T-helper 17 cell (primary cell): ENCODE measurements at regions not wholly inside any gene's neighbourhood (a gene's known extent, or its start where the extent isn't known, plus 50 kb on each side); places are given as distances from the start of the nearest gene placed in this dataset.

Experiments
- ATAC-seq: fragments of 150-1000 bp; cut with Tn5 transposase; 2 replicates; pipeline ENCODE4 v1.10.0; 2021; ENCODE audit warnings: mild to moderate bottlenecking, moderate library complexity
- DNase-seq, 3 donors: peaks; one replicate each; pipeline versions ENCODE4 v3.0.0 to v3.0.0-alpha.2; 2020 to 2021
- H3K9me3 ChIP-seq: one replicate; pipeline ENCODE4 v1.7.0; 2013; ENCODE audit warnings: low read length, mild to moderate bottlenecking; ENCODE audit not compliant: control insufficient read depth, poor library complexity, severe bottlenecking
- H3K27ac Mint-ChIP-seq: one replicate; pipeline ENCODE4 v1.8.0; 2022; ENCODE audit warnings: mild to moderate bottlenecking, moderate library complexity, mixed read lengths
- H3K27me3 Mint-ChIP-seq: one replicate; pipeline ENCODE4 v1.8.0; 2022; ENCODE audit warnings: mixed read lengths
- H3K36me3 Mint-ChIP-seq: one replicate; pipeline ENCODE4 v1.8.0; 2022; ENCODE audit warnings: low read depth, mixed read lengths
- H3K4me1 Mint-ChIP-seq: one replicate; pipeline ENCODE4 v1.8.0; 2022; ENCODE audit warnings: mild to moderate bottlenecking, mixed read lengths
- H3K4me3 Mint-ChIP-seq: one replicate; pipeline ENCODE4 v1.8.0; 2022; ENCODE audit warnings: mild to moderate bottlenecking, moderate library complexity, mixed read lengths

DNA sequence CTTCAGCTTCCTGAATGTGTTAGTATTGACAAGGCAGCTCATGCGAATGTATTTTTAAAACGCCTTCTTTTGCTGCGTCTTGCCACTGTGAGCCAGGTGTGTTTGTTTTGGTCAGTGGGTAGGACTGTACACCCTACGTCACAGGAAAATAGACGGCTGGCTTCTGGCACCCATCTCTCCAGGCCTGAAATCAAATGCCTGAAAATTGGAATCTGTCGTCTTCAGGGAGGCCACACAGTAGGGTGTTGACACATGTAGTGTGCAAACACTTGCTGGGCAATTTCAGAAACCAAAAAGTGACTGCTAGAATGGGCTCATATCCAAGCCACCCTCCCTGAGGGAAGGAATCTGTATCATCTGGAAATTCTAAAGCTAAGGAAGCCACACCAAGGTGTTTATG, 209.3 kb downstream of the TTC8 start:
- Mint-ChIP-seq H3K4me1 (peaks cover 2% of the 10 kb centered on the region), H3K27ac (no peak overlapping the region), H3K27me3 (peaks cover 70% of the 10 kb centered on the region), H3K4me3 (no peak overlapping the region), H3K36me3 (peaks cover 8% of the 10 kb centered on the region)
- DNase-seq: no peak
- ATAC-seq: no peak
- no peaks in the 10 kb centered on the region for H3K9me3 ChIP-seq

DNA sequence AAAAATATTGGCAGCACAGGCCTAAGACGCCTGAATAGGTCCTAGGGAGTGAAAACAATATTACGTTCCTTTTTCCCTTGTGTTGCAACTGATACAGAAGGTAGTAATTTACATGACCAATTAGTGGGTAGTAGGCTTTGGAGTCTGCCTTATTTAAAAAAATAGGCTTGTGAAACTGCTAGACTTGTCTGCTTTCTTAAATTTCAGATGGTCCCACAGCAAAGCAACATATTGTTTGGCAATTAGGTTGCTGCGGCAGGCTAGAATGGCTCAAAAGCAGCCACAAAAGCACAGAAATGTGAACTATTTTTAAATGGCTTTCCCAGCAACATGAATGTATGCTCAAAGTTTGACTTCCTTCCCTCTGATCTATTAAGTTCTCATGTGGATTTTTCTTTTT, 211.9 kb downstream of the TTC8 start:
- Mint-ChIP-seq H3K4me1 (peaks cover 5% of the 10 kb centered on the region), H3K4me3 (no peak overlapping the region), H3K27me3 (peaks cover 54% of the 10 kb centered on the region), H3K27ac (no peak overlapping the region), H3K36me3 (peaks cover 2% of the 10 kb centered on the region)
- no peaks in the 10 kb centered on the region for H3K9me3 ChIP-seq
- DNase-seq (no peak), ATAC-seq (no peak)

DNA sequence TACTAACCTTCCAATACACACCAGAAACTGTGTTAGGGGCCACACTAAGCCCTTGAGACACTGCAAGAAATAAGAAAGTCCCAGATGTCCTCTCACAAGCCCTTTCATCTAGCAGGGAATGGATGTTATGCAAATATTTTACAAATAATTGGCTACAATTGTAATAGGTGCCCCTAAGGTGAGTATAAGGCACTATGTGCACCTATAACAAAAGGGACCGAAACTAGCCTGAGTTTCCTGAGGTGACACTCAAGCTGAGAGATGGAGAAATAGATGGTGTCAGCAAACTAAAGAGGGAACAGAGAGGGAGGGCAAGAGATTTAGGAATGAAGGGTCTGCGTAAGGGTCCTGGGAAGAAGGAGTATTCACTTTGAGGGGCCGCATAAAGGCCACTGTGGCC, 212.6 kb downstream of the TTC8 start:
- Mint-ChIP-seq H3K27ac (no peak overlapping the region), H3K4me1 (peaks cover 5% of the 10 kb centered on the region)

DNA sequence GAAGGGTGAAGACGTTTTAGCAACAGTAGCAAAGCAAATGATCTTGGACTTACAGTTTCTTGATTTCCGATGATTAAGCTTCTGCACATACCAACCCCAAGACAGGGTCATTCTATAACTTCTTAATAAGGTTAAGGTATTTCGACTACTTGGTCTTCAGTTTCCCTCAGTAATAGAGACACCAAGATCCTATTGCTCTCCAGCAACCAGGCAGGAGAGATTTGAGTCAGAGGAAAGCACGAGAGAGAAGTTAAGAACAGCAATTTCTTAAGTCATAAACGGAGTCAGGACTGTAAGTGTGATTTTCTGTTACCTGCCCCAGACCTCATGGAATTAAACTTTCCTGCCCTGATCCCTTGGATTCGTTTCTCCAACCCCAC, 215.6 kb downstream of the TTC8 start:
- Mint-ChIP-seq H3K4me3 (no peak overlapping the region), H3K27me3 (peaks cover 43% of the 10 kb centered on the region), H3K36me3 (peaks cover 5% of the 10 kb centered on the region), H3K4me1 (peaks cover 5% of the 10 kb centered on the region), H3K27ac (peak overlapping the region; percentile 41)
- no peaks in the 10 kb centered on the region for H3K9me3 ChIP-seq
- no peak for DNase-seq
- ATAC-seq: no peak

More for the DNA sequence above, 212.6 kb downstream of the TTC8 start:
- no peaks in the 10 kb centered on the region for H3K9me3 ChIP-seq
- no peak for DNase-seq
- H3K27me3 Mint-ChIP-seq: peaks cover 54% of the 10 kb centered on the region
- H3K36me3 Mint-ChIP-seq: peaks cover 2% of the 10 kb centered on the region
- ATAC-seq: no peak
- no peak overlapping the region for H3K4me3 Mint-ChIP-seq

DNA sequence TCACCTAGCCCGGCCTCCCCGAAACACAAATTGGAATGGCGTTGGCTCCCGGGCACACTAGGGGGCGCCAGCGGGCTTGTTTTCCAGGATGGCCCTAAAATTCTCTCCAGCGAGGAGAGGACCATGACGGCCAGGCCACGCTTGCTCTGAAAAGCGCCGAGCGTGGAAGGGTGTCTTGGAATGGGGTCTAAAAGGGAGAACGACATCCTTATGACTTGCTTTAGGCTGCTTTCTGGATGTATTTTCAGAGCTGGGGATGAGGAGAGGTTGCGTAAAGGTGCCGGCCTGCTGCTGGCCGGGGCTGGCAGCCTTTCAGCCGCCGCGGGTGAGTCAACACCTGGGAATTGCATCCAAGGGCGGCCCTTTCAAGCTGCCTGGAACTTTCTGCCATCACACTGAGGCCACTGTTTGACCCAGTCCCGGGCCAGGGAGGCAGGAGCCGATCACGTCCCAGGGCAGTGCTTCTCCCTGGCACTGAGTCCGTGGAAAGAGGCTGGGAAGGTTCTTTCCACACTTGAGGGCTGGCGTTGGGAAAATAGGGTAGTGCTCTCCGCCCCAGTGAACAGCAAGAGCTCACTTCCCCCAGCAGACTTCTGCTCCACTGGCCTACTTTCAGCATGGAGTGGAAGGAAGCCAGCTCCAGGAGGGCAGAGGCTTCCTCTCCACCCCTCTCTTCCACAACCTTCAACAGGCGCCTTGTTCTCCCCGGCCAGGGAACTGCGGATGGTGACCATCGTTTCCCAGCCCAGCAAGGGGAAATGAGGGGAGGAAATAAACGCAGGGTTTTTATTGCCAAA, 216.2 kb downstream of the TTC8 start:
- Mint-ChIP-seq H3K27ac (peak overlapping the region; percentile 41), H3K4me3 (peak overlapping the region; percentile 50), H3K27me3 (peaks cover 37% of the 10 kb centered on the region), H3K36me3 (peaks cover 5% of the 10 kb centered on the region), H3K4me1 (peaks cover 5% of the 10 kb centered on the region)
- ATAC-seq (peak; percentile 68), DNase-seq (peak; percentile 53 to 71 (median 57))
- H3K9me3 ChIP-seq: no peaks in the 10 kb centered on the region

DNA sequence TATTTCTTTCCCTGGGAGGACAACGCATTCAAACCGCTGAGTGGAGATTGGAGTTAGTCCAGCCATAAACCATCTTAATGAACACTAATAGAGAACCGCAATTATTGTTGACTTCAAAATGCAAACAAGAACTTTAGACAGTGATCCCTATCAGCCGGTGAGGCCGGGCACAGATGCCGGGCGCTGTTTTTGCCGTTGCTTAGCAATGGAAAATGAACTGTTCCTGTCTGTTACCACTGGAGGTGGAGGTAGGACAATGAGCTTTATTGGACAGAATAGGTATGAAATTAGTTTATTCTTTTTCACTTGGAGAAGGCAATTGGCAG, 216.8 kb downstream of the TTC8 start:
- H3K4me3 Mint-ChIP-seq: no peak overlapping the region

DNA sequence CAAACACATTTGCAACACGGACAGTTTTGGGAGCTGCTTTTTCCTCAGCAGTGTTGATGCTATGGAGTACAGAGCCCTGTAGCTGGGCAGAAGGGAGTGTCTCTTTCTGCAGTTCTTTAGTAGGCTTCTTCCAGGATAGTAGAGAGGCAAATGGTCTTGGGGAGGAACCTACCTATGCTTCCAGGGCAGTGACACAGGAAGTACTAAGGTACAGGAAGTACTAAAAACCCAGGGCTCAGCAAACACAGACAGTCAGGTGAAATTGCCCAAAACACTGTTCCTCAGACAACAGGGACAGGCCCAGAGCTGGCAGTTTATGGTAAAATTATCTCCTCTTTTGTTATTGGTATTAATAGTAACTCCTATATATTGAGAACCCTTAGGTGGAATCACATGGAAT, 217.6 kb downstream of the TTC8 start:
- Mint-ChIP-seq H3K4me3 (no peak overlapping the region), H3K27ac (no peak overlapping the region), H3K27me3 (peaks cover 35% of the 10 kb centered on the region), H3K4me1 (peaks cover 5% of the 10 kb centered on the region), H3K36me3 (peaks cover 5% of the 10 kb centered on the region)
- no peaks in the 10 kb centered on the region for H3K9me3 ChIP-seq
- no peak for DNase-seq
- no peak for ATAC-seq

More for the DNA sequence above, 216.8 kb downstream of the TTC8 start:
- DNase-seq: no peak
- H3K4me1 Mint-ChIP-seq: peaks cover 5% of the 10 kb centered on the region
- no peak for ATAC-seq
- H3K27ac Mint-ChIP-seq: no peak overlapping the region
- peaks cover 34% of the 10 kb centered on the region for H3K27me3 Mint-ChIP-seq
- H3K9me3 ChIP-seq: no peaks in the 10 kb centered on the region
- peaks cover 5% of the 10 kb centered on the region for H3K36me3 Mint-ChIP-seq

DNA sequence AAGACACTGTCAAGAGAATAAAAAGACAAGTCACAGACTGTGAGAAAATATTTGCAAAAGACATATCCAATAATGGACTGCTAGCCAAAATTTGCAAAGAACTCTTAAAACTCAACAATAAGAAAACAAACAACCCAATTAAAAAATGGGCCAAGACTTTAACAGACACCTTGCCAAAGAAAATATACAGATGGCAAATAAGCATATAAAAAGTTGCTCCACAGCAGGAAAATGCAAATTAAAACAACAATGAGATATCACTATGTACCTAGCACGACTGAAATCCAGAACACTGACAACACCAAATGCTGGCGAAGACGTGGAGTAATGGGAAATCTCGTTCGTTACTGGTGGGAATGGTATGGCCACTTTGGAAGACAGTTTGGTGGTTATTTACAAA, 228.9 kb downstream of the TTC8 start:
- Mint-ChIP-seq H3K27ac (no peak overlapping the region), H3K4me1 (peaks cover 4% of the 10 kb centered on the region), H3K27me3 (no peaks in the 10 kb centered on the region), H3K36me3 (no peaks in the 10 kb centered on the region), H3K4me3 (no peak overlapping the region)
- no peak for ATAC-seq
- no peak for DNase-seq
- H3K9me3 ChIP-seq: no peaks in the 10 kb centered on the region

DNA sequence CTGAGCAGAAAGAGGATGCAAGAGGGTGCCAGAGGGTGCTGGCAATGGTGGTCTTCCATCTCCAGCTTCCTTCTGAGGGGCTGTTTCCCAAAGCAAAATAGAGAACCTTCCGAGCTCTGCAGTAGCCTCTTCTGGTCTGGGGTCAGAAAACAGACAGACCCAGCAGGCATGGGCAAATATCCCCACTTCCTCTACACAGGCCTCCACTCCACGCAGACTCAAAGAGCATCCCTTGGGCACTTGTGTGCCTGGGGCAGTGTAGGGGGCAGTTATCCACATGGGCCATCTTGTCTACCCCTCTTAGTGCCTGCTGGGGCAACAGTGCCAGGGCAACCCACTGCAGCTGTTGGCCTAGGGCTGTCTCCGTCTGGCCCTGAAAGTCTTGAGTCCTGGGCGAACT, 231.9 kb downstream of the TTC8 start:
- no peak overlapping the region for H3K4me3 Mint-ChIP-seq
- H3K27ac Mint-ChIP-seq: no peak overlapping the region
- no peaks in the 10 kb centered on the region for H3K9me3 ChIP-seq
- H3K4me1 Mint-ChIP-seq: peaks cover 4% of the 10 kb centered on the region
- no peaks in the 10 kb centered on the region for H3K27me3 Mint-ChIP-seq
- DNase-seq: no peak
- no peak for ATAC-seq
- H3K36me3 Mint-ChIP-seq: peaks cover 3% of the 10 kb centered on the region

DNA sequence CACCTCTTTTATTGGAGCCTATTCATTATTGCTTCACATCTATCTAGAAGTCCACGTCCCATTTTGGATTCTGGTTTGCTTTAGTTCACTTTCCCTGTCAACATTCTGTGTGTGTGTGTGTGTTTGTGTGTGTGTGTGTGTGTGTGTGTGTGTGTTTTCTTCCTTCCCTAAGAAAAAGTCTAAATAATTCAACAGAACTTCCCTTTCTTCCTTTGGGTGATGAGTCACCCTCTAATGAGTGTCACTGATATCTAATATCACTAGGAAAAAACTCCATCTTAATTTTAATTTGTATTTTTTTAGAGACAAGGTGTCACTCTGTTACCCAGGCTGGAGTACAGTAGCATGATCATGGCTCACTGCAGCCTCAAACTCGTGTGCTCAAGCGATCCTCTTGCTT, 234.2 kb downstream of the TTC8 start:
- ATAC-seq: no peak
- no peaks in the 10 kb centered on the region for H3K9me3 ChIP-seq
- DNase-seq: no peak
- Mint-ChIP-seq H3K4me1 (peaks cover 7% of the 10 kb centered on the region), H3K4me3 (no peak overlapping the region), H3K36me3 (peaks cover 3% of the 10 kb centered on the region), H3K27ac (no peak overlapping the region), H3K27me3 (peaks cover 9% of the 10 kb centered on the region)

DNA sequence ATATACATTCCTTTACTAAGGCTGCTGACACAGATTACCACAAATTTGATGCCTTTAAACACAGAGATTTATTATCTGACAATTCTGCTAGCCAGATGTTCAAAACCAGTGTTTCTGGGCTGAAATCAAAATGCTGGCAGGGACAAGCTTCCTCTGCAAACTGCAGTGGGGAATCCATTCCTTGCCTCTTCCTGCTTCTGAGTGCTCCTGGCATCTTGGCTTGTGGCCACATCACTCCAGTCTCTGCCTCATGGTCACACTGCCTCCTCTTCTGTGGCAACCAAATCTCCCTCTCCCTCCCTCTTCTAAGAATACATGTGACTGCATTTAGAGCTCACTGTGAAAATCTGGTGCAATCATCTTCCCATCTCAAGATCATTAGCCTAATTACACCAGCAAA, 235.7 kb downstream of the TTC8 start:
- peaks cover 7% of the 10 kb centered on the region for H3K4me1 Mint-ChIP-seq
- no peaks in the 10 kb centered on the region for H3K9me3 ChIP-seq
- H3K27me3 Mint-ChIP-seq: peaks cover 16% of the 10 kb centered on the region

DNA sequence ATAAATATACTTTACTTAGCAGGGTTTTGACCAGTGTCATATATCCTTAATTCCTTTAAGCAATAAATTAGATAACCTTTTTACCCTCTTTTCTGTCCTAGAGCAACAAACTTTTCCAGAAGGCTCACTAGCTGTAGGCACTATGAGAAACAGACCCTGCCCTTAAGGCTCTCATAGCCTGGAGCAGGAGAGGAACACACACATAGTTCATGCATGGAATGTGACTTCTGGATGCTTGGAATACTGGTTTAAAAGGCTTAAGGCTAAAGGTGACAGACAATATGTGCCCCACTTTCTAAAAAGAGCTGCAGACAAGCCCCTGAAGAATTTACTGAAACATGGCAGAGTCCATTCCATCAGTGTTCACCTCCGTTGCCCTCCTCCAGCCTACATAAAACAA, 237.2 kb downstream of the TTC8 start:
- Mint-ChIP-seq H3K36me3 (peaks cover 3% of the 10 kb centered on the region), H3K27ac (no peak overlapping the region), H3K27me3 (peaks cover 16% of the 10 kb centered on the region), H3K4me3 (no peak overlapping the region), H3K4me1 (peaks cover 6% of the 10 kb centered on the region)
- no peaks in the 10 kb centered on the region for H3K9me3 ChIP-seq
- DNase-seq (no peak), ATAC-seq (no peak)

More for the DNA sequence above, 235.7 kb downstream of the TTC8 start:
- no peak for ATAC-seq
- DNase-seq: no peak
- no peak overlapping the region for H3K27ac Mint-ChIP-seq
- no peak overlapping the region for H3K4me3 Mint-ChIP-seq
- H3K36me3 Mint-ChIP-seq: peaks cover 3% of the 10 kb centered on the region

DNA sequence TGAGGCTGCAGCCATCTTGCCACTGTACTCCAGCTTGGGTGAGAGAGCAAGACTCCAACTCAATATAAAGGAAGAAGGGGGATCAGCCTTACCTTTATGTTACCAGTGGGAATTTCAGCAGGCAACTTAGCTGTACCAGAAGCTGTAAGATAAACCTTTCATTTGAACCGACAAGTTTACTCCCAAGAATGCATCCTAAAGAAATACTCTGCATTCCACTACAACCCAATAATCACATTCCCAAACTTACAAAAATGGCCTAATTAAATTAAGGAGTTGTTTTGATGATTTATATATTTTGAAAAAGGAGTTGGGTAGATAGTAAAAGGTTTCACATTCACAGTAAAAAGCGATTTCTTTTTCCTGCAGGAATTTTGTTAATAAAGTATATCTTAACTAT, 241.4 kb downstream of the TTC8 start:
- no peak for ATAC-seq
- H3K27ac Mint-ChIP-seq: no peak overlapping the region
- H3K4me1 Mint-ChIP-seq: peaks cover 17% of the 10 kb centered on the region
- no peaks in the 10 kb centered on the region for H3K36me3 Mint-ChIP-seq
- peaks cover 36% of the 10 kb centered on the region for H3K27me3 Mint-ChIP-seq
- no peaks in the 10 kb centered on the region for H3K9me3 ChIP-seq
- no peak overlapping the region for H3K4me3 Mint-ChIP-seq
- no peak for DNase-seq

DNA sequence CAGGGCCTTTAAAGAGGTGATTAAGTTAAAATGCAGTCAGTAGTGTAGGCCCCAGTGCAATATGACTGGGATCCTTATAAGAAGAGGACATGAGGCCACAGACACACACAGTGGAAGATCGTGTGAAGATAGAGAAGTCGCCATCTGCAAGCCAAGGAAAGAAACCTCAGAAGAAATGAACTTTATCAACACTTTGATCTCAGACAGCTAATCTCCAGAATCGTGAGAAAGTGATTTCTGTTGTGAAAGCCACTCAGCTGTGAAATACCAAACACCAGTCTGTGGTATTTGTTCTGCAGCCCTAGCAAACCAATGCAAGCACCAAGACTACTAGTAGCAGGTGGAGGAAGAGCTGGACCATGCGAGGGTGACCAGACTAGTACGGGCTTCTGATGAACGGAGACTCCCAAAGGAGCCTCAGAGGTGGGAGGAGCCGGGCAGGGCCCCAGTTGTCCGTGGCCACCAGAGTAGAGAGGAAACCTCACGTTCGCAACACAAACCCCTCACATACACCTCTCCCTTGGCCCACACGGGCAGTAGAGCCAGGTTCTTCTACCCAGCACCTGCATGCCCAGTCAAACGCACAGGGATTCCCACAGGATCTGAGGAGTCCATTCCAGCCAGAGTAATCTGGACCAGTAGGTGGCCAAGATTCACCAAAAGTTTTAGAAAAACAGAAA, 243.0 kb downstream of the TTC8 start:
- peaks cover 17% of the 10 kb centered on the region for H3K4me1 Mint-ChIP-seq
- no peaks in the 10 kb centered on the region for H3K9me3 ChIP-seq
- H3K27me3 Mint-ChIP-seq: peaks cover 49% of the 10 kb centered on the region
- DNase-seq (no peak), ATAC-seq (peak; percentile 85)
- peak overlapping the region; percentile 82 for H3K27ac Mint-ChIP-seq
- no peaks in the 10 kb centered on the region for H3K36me3 Mint-ChIP-seq
- H3K4me3 Mint-ChIP-seq: peak overlapping the region; percentile 67
